Left ventricle myocardium superior (tissue), 1 donor: ENCODE measurements at regions not wholly inside any gene's neighbourhood (a gene's known extent, or its start where the extent isn't known, plus 50 kb on each side); places are given as distances from the start of the nearest gene placed in this dataset.
A peak's percentile ranks its signal among the peaks of the same experiment; 100 is the strongest.
"Not testable (repeated sequence)": the region's sequence is repeated elsewhere in the genome, so short reads cannot be mapped to it uniquely, and the experiment has no call there.

Experiments used
- ATAC-seq: fragments of 200-7000 bp; cut with Tn5 transposase; one replicate; pipeline ENCODE4 v1.9.1; 2020; ENCODE audit warnings: mild to moderate bottlenecking, moderate library complexity
- DNase-seq: peaks from one replicate; pipeline ENCODE4 v3.0.0-alpha.2; 2020
- intact Hi-C: fragments of 100-400 bp; cut with micrococcal nuclease; formaldehyde crosslinking; loops from one replicate; pipeline ENCODE4 v1.11.0; 2022
- donor health status: DM: no; HTN: yes; CAD: no; lungs with severe emphysema.

DNA sequence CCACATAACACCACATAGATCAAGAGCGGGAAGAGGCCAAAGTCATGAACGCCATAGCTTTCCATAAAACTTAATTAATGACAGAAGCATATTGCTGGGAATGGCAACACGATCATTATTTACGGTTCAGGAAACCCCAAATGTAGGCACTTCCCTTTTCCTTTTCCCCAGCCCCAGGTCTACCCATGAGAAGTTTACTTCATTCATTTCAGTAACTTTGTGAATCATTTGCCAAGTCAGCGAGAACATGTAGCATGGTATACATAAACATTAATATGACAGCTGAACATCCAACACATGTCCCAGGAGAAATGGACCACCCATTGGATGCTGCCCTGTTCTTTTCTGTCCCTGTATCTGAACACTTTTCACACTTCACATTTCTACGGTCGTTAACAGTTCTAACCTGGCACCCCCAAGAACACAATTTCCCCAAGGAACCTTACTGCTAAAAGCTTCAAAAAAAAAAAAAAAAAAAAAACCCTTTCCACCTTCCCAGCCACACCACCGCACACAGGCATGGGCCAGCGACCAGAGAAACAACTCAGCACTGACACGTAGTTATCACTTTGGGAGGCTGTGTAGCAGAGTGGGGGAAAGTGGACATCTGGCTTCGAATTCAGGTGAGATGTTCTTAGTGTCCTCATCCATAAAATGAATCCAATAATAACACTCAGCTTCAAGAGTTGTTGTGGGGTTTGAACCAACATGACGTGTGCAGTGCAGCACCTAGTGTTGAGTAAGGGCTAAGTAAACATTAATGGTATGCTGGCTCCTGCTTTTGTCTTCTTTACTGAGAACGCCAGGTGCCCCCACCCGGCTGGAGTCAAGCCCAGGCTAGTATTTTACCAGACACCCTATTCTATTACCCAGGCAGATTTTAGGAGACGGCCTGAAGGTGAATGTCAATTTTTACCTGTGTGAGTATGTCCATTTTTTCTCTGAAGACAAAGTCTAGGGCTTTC lies 371.5 kb downstream of the LNPK start:
- no peak for ATAC-seq
- DNase-seq = no peak
- intact Hi-C loops = no loop called here

DNA sequence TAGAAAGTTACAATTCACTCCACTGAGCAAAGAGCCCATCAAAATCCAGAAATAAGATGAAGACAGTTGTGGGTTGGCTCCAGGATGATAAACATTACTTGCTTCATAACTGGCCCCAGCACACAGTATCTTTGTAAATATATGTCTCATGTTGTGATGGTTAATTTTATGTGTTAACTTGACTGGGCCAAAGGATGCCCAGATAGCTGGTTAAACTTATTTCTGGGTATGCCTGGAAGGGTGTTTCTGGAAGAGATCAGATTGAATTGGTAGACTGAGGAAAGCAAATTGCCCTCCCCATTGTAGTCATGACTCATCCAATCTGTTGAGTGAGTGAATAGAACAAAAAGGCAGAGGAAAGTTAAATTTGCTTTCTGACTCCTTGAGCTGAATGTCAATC lies 373.8 kb downstream of the LNPK start:
- intact Hi-C loops = no loop called here
- DNase-seq = no peak
- ATAC-seq = no peak

DNA sequence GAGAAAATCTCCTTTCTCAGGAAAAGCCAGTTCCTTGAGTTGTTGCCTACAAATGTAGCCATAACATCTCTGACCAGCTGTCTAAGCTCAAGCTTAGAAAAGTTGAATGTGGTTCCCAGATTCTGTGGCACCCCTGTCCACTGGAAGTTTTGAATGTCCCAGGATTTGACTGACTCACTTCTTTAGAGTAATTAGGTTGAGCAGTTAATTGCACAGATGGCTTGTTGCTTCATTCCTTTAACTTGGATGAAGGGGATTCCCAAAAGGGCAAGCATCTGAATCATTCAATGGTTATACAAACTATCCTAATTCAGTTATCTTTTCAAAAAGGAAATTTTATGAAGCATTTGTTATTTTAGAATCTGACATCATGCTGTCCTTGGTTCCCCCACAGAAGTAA lies 374.7 kb downstream of the LNPK start:
- ATAC-seq (no peak), DNase-seq (no peak)
- intact Hi-C loops = no loop called here

GRCh38 chr2:175626796-175627195 lies 375.3 kb downstream of the LNPK start:
- DNase-seq (no peak), ATAC-seq (no peak)
- intact Hi-C loops = no loop called here

- intact Hi-C loops = no loop called here
- DNase-seq (no peak), ATAC-seq (no peak)
These were observed 377.3 kb downstream of the LNPK start for GRCh38 chr2:175624785-175625184.

DNA sequence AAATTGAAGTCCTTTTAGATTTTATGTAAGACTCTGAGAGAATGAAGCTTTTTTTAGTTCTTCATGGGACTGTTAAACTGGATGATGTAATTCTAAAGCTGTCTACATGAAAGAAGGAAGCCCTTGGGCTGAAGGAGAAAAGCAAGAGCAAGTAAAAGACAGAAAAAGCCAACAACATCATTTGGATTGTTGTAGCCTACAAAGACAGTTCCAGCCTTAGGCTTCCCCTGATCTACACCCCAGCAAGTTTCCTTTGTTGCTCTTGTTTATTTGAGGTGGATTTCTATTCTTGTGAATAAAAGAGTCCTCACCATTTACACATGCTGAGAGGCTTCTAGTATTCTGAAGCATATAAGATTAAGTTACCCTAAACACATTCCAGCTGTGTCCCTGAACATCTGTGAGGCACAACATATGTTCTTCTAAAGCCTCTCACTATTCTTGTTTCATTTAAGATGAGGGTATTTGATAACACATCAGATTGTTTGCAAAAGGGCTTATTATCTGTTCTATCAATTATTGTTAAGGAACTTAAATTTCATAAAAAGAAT lies 377.8 kb downstream of the LNPK start:
- intact Hi-C loops = no loop called here
- ATAC-seq (no peak), DNase-seq (no peak)

- ATAC-seq = no peak
- DNase-seq = no peak
- intact Hi-C loops = no loop called here
These were observed 380.2 kb downstream of the LNPK start for GRCh38 chr2:175621821-175622220.

- DNase-seq (no peak), ATAC-seq (no peak)
- intact Hi-C loops = no loop called here
These were observed 382.0 kb downstream of the LNPK start for GRCh38 chr2:175620106-175620505.

DNA sequence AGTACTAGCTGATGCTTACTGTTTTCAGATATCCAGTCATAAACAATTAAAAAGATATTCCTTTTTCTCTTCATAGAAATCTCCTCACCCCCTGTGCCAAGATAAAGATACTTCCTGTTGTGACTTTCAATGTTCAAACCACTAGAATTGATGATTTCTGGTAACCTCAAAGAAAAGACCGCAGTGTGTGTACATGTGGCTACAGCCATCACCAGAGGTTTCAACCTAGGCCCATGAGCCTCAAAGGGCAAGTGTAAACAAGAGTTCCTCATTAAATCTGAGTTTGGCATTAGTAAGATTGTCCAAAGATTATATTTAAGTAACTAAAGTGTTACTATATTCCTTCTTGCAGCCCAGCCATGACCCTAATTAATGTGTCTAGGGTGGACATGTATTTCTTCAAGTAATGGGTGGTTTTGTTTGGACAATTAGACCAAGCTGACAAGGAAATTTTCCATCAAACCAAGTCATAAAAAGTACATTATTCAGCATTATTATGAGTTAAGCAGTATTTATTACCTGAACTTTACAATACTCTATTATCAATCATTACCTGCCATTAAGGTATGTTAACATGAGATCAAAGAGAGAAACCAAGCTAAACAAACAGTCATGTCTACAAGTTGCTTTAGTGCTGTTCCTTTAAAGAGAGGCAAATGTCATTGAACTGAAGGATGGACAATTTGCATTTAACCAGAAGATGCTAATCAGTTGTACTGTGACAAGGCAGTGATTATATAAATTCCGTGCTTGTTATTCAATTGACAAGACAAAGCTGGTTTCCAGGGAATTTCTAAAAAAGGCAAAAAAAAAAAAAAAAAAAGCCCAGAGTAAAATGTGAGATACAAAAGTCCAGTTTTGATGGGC lies 382.7 kb downstream of the LNPK start:
- DNase-seq = no peak
- no peak for ATAC-seq
- intact Hi-C loops = no loop called here

DNA sequence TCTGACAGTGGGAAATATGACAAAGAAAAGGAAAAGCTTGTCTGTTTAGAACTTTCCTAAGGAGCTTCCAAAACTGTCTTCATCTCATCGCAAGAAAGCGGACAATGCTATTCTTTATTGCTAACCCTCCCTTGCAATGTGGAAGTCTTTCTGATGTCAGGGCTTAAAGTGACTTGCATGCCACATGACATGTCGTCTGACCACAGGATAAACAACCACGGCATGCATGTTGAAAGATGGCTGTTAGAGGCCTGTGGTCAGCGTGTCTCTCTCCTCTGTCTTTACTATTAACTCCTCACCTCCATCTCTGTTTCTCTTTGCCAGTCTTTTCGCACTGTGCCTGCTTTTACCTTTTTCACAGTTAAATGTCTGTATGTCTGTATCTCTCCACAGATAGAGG lies 389.8 kb downstream of the LNPK start:
- intact Hi-C loops = no loop called here
- DNase-seq = no peak
- ATAC-seq = no peak

DNA sequence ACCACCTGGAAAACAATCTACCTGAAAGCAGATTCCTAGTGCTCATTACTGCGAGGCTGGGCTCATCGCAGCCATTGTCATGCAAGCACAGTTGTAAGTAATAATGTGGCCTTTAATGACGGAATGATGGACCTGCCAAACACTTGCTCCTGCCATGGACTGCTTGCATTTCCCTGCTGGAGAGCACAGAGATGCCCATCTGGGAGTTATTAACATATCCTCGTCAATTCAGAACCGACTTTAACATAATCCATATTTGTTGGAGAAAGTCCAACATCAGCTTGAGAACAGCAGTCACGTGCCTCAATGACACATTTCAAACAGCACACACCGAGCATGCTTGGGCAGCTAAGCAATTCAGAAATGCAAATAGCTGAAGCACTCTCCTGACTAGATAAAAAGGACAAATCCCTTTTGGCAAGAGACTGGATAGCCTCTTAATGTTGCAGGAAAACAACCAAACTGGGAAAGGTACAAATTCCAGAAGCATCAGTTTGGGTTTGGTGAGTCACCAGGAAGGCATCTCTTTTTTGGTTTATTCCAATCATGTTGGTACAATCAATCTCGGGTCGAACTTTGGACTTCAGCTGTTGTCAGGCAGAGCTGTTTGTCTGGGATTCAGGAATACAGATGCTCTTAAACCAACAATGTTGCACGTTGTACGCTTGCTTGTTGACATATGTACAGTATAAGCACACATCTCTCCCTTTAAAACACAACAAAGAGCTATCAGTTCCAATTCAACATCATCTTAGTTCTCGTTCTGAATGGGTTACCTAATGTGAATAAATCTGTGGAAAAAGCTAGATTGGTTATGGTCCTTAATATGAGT lies 395.8 kb downstream of the LNPK start:
- ATAC-seq = no peak
- intact Hi-C loops = no loop called here

DNA sequence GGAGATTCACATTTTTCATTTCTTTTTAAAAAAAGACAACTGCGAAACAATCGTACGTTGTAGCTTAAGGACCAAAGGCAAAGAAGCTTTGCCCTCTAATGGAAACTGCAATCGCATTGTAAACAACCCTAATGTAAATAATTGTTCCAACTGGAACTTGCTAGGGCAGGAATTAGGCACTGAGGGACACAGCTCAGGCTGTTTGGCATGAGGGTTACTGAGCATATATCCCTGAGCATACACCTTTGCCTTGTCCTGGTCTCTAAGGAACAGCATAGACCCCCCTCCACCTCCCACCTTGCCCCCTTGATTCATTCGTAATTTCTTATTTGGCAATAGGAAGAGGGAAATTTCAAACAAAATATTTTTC lies 396.4 kb downstream of the LNPK start:
- DNase-seq (no peak), ATAC-seq (no peak)
- intact Hi-C loops = no loop called here

More for the DNA sequence above, 395.8 kb downstream of the LNPK start:
- no peak for DNase-seq

GRCh38 chr2:175601969-175602368 lies 400.1 kb downstream of the LNPK start:
- DNase-seq (no peak), ATAC-seq (no peak)
- intact Hi-C loops = no loop called here

- peak; percentile 89 for ATAC-seq
- intact Hi-C loops = no loop called here
- DNase-seq = peak; percentile 28
These were observed 401.9 kb downstream of the LNPK start for GRCh38 chr2:175599966-175600831.

GRCh38 chr2:175597286-175597685 lies 404.8 kb downstream of the LNPK start:
- intact Hi-C loops = no loop called here
- DNase-seq (no peak), ATAC-seq (no peak)

DNA sequence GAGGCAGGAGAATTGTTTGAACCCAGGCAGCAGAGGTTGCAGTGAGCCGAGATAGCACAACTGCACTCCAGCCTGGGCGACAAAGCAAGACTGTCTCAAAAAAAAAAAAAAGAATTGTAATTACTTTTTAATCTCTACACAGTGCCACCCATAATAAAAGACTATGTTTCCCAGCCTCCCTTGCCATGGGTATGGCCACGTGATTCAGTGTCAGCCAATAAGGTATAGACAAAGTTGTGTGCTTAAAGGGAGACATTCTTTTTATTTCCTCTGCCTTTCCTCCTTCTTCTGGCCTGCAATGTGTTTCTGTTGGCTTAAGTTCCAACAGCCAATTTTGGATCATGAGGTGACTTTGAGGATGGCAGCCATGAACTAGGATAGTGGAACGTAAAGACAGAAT lies 406.9 kb downstream of the LNPK start:
- DNase-seq (no peak), ATAC-seq (no peak)
- intact Hi-C loops = no loop called here

DNA sequence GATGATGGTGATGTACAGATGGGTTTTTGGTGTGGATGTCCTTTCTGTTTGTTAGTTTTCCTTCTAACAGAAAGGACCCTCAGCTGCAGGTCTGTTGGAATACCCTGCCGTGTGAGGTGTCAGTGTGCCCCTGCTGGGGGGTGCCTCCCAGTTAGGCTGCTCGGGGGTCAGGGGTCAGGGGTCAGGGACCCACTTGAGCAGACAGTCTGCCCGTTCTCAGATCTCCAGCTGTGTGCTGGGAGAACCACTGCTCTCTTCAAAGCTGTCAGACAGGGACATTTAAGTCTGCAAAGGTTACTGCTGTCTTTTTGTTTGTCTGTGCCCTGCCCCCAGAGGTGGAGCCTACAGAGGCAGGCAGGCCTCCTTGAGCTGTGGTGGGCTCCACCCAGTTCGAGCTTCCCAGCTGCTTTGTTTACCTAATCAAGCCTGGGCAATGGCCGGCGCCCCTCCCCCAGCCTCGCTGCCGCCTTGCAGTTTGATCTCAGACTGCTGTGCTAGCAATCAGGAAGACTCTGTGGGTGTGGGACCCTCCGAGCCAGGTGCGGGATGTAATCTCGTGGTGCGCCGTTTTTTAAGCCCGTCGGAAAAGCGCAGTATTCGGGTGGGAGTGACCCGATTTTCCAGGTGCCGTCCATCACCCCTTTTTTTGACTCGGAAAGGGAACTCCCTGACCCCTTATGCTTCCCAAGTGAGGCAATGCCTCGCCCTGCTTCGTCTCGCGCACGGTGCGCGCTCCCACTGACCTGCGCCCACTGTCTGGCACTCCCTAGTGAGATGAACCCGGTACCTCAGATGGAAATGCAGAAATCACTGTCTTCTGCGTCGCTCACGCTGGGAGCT lies 408.2 kb downstream of the LNPK start:
- ATAC-seq, DNase-seq, intact Hi-C loops: not testable (repeated sequence)
